Choroid plexus epithelial cell (primary cell): ENCODE measurements at regions not wholly inside any gene's neighbourhood (a gene's known extent, or its start where the extent isn't known, plus 50 kb on each side); places are given as distances from the start of the nearest gene placed in this dataset.
"Not testable (repeated sequence)": the region's sequence is repeated elsewhere in the genome, so short reads cannot be mapped to it uniquely, and the experiment has no call there.

ENCODE experiments used
- DNase-seq: peaks from one replicate; pipeline ENCODE4 v3.0.0-alpha.2; 2010; ENCODE audit warnings: low read depth
- H3K4me3 ChIP-seq: 2 replicates; pipeline ENCODE4 v1.5.1; 2011; ENCODE audit warnings: low read depth, mild to moderate bottlenecking, control low read depth, low read length, moderate library complexity
- CTCF ChIP-seq: conservative IDR thresholded peaks from 2 replicates; pipeline ENCODE4 v1.5.1; 2011; ENCODE audit warnings: low read depth, mild to moderate bottlenecking, control low read depth, inconsistent platforms, low read length, moderate library complexity

GRCh38 chr12:46965137-46965536 is 114.3 kb upstream of the PCED1B start:
- no peak for TF ChIP-seq CTCF
- no peak for DNase-seq
- no peak overlapping the region for H3K4me3 ChIP-seq

- no peak for TF ChIP-seq CTCF
- DNase-seq, result no peak
- no peak overlapping the region for H3K4me3 ChIP-seq
Observed at GRCh38 chr12:46965880-46966279, 113.5 kb upstream of the PCED1B start.

- TF ChIP-seq CTCF, result no peak
- DNase-seq, result no peak
- H3K4me3 ChIP-seq, result no peak overlapping the region
Observed at GRCh38 chr12:46970636-46971035, 108.8 kb upstream of the PCED1B start.

GRCh38 chr12:46973937-46974336 is 105.5 kb upstream of the PCED1B start:
- H3K4me3 ChIP-seq, DNase-seq: not testable (repeated sequence)

GRCh38 chr12:46977871-46978375 is 101.5 kb upstream of the PCED1B start:
- TF ChIP-seq CTCF, result no peak
- no peak for DNase-seq

GRCh38 chr12:46981622-46982021 is 97.8 kb upstream of the PCED1B start:
- TF ChIP-seq CTCF, result no peak
- H3K4me3 ChIP-seq, result no peak overlapping the region
- DNase-seq, result no peak

More at GRCh38 chr12:46977871-46978375, 101.5 kb upstream of the PCED1B start:
- no peak overlapping the region for H3K4me3 ChIP-seq

GRCh38 chr12:46982629-46983392 is 96.6 kb upstream of the PCED1B start:
- H3K4me3 ChIP-seq, result no peak overlapping the region
- DNase-seq, result no peak
- no peak for TF ChIP-seq CTCF
